VCaP (cell line): ENCODE measurements at regions not wholly inside any gene's neighbourhood (a gene's known extent, or its start where the extent isn't known, plus 50 kb on each side); places are given as distances from the start of the nearest gene placed in this dataset.

ENCODE experiments used
- H3K27ac ChIP-seq: fragments of 450-650 bp; 2 replicates; pipeline ENCODE4 v1.5.1; 2017
- TF ChIP-seq, protein P1 (sequence below): fragments of 450-650 bp; conservative IDR thresholded peaks from 2 replicates; pipeline ENCODE4 v1.5.1; 2017; ENCODE audit warnings: mild to moderate bottlenecking, moderate library complexity

DNA sequence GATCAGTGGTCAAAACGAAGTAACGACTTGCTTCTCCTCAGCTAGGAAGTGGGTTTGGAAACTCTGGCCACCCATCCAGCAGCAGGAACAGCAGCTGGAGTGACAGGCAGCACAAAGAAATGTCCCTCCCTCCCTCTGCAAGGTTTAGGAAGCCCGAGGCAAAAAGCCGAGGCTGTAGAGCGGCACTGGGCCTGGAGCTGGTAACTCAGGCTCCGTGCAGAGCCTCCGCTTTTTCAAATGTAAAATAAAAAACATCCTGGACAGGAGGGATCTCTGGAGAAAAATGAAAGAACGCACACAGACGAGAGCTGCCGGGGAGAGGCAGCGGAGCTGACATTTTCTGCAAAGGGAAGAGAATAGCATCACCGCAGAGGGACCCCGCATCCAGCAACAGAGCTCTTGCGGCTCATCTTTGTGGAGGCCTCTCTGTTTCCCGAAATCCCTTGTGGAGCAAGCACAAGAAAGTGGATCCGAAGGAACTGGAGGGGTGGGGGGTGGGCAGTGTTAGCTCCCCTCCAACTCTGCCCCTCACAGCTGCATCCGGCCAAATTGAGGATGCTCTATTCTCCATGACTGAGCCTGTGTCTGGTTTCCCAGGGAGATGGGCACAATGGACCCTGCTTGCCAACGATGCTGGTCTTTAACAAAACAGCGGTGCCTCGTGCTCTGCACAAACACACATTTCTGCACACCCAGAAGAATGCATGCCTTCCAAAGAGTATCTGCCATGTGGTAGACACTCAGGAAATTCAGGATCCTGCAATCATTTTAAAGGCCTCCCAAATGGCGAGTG, 335.5 kb upstream of the ZFHX3 start:
- TF ChIP-seq, protein P1, sequence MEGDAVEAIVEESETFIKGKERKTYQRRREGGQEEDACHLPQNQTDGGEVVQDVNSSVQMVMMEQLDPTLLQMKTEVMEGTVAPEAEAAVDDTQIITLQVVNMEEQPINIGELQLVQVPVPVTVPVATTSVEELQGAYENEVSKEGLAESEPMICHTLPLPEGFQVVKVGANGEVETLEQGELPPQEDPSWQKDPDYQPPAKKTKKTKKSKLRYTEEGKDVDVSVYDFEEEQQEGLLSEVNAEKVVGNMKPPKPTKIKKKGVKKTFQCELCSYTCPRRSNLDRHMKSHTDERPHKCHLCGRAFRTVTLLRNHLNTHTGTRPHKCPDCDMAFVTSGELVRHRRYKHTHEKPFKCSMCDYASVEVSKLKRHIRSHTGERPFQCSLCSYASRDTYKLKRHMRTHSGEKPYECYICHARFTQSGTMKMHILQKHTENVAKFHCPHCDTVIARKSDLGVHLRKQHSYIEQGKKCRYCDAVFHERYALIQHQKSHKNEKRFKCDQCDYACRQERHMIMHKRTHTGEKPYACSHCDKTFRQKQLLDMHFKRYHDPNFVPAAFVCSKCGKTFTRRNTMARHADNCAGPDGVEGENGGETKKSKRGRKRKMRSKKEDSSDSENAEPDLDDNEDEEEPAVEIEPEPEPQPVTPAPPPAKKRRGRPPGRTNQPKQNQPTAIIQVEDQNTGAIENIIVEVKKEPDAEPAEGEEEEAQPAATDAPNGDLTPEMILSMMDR: no peak

DNA sequence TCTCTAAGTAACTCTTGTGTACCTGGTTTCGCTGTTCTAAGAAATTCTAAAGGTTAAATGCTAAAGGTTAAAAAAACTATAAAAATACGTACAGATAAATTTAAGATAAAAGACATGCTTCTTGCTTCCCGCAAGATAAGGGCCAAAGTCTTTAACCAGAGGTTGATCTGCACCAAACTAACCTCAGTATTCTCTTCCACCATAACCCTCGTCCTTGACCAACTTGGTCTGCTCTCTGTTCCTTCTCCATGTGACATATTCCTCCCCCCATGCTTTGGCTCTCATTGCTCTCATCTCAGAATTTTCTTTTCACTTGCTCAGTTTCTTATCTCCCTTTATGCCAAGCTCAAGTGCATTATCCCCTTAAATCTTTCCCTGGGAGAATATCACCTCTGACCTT, 330.5 kb upstream of the ZFHX3 start:
- no peak overlapping the region for H3K27ac ChIP-seq
- TF ChIP-seq, protein P1: no peak

More for the DNA sequence above, 335.5 kb upstream of the ZFHX3 start:
- H3K27ac ChIP-seq: no peak overlapping the region

DNA sequence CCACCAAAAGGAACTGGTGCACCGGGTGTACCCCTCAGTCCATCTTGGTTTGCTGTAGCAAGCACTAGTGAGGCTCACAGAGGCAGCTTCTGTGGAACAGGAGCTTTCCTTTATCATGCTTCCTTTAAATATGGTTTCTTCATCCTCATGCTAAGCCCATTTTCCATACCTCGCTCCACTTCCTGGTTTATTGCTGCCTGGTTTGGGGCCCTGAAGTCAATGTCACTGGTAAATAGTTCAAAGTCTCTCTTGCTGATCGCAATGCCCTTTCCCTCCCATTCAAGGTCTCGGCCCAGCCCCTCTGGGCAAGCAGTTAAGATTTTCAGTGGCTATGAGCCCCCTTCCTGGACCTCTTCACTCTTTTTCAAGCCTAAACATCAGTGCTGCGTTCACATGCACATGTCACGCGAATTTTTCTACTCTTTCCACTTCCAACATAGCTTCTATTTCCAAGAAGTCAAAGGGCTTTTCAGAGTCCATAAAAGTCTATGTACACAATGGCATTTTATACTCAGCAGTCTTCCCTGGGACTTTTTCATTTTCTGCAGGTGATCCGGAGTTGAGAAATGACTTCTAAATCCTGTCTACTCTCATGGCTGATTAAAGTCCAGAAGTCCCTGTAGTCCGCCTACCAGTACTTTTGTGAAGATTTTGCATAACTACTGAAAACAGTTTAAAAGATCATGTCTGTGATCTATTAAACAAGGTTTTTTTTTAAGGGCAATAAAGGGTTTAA, 323.8 kb upstream of the ZFHX3 start:
- TF ChIP-seq, protein P1: no peak
- no peak overlapping the region for H3K27ac ChIP-seq

DNA sequence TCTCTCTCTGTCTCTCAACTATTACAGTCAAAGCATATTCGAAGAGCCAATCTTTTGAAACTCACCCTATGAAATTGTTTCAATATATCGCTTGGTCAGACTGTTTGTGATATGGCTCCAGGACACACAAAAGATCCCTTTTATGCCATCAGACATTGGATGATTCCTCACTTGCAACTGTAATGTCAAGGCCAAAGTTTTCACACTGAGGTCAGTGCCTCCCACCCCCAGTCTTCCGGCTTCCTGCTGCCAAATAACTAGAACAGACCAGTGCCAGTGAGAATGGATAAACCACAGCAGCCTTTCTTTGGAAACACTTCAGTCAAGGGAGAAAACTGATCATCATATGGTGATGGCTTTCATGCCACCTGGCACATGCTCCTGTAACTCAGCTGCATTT, 321.9 kb upstream of the ZFHX3 start:
- TF ChIP-seq, protein P1: no peak
- no peak overlapping the region for H3K27ac ChIP-seq

DNA sequence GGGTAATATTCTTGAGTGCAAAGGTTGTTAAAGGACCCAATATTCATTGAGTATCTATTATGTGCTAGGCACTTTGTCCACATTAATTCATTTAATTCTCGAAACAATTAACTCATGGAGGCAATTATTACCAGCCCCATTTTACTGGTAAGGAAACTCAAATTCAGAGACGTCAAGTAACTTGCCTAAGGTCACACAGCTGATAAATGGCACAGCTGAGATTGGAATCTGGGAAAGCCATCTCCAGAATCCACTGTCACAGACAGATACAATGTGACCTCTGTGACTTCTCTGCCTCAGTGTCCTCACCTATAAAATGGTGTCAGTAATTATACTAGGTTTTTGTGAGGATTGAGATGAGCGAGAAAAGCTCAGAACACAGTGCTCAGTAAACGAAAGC, 320.8 kb upstream of the ZFHX3 start:
- TF ChIP-seq, protein P1: no peak
- H3K27ac ChIP-seq: no peak overlapping the region

DNA sequence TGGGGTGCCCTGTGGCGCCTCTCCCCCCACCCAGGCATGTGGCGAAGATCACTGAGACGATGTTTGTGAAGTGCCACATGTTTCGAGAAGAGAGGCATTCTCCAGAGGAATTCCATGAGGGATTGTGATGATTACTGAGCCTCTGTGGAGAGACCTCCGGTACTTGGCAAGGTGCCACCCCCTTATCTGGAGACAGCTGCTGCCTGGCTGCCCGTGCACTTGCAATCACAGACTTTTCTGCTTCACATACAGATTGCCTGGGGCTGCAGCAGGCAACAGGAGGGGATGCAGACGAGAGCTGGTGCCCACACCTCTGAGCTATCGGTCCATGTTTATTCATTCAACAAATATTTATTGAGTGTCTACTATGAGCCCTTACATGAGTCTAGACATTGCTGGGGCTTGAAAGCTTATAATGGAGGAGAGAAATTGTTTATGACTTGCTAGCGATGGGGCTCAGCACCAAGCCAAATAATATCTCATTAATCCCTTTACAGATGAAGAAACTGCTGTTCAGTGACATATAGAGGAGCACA, 317.2 kb upstream of the ZFHX3 start:
- H3K27ac ChIP-seq: no peak overlapping the region
- TF ChIP-seq, protein P1: no peak

DNA sequence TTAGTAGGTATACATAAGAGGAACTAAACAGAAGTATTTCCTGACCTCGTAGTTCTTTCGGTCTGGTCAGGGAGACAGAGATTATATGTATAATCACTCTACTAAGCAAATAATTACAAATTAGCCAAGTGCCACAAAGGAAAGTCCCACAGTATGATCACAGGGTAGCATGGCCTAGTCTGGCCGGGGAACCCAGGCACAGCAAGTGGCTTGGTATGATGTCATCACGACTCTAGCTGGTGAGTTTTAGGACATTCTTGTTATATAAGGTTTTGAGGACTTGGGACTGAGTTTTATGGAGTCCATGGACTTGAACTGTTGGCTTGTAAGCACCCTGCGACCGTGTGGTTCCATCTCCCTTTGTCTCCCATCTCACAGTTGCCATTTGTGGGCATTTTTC, 316.5 kb upstream of the ZFHX3 start:
- TF ChIP-seq, protein P1: no peak
- H3K27ac ChIP-seq: no peak overlapping the region
